ENCODE measurements at regions not wholly inside any gene's neighbourhood (a gene's known extent, or its start where the extent isn't known, plus 50 kb on each side); places are given as distances from the start of the nearest gene placed in this dataset.

- TF ChIP-seq, protein P1, sequence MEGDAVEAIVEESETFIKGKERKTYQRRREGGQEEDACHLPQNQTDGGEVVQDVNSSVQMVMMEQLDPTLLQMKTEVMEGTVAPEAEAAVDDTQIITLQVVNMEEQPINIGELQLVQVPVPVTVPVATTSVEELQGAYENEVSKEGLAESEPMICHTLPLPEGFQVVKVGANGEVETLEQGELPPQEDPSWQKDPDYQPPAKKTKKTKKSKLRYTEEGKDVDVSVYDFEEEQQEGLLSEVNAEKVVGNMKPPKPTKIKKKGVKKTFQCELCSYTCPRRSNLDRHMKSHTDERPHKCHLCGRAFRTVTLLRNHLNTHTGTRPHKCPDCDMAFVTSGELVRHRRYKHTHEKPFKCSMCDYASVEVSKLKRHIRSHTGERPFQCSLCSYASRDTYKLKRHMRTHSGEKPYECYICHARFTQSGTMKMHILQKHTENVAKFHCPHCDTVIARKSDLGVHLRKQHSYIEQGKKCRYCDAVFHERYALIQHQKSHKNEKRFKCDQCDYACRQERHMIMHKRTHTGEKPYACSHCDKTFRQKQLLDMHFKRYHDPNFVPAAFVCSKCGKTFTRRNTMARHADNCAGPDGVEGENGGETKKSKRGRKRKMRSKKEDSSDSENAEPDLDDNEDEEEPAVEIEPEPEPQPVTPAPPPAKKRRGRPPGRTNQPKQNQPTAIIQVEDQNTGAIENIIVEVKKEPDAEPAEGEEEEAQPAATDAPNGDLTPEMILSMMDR (IDR thresholded peaks at IDR 0.05), result no peak
- no peak for TF ChIP-seq POLR2AphosphoS5 (IDR thresholded peaks at IDR 0.05; ENCODE audit: low read depth, low read length)
- TF ChIP-seq SIN3A (IDR thresholded peaks at IDR 0.05; ENCODE audit: borderline replicate concordance, insufficient read depth, low read depth, low read length), result no peak
- TF ChIP-seq, protein P2, sequence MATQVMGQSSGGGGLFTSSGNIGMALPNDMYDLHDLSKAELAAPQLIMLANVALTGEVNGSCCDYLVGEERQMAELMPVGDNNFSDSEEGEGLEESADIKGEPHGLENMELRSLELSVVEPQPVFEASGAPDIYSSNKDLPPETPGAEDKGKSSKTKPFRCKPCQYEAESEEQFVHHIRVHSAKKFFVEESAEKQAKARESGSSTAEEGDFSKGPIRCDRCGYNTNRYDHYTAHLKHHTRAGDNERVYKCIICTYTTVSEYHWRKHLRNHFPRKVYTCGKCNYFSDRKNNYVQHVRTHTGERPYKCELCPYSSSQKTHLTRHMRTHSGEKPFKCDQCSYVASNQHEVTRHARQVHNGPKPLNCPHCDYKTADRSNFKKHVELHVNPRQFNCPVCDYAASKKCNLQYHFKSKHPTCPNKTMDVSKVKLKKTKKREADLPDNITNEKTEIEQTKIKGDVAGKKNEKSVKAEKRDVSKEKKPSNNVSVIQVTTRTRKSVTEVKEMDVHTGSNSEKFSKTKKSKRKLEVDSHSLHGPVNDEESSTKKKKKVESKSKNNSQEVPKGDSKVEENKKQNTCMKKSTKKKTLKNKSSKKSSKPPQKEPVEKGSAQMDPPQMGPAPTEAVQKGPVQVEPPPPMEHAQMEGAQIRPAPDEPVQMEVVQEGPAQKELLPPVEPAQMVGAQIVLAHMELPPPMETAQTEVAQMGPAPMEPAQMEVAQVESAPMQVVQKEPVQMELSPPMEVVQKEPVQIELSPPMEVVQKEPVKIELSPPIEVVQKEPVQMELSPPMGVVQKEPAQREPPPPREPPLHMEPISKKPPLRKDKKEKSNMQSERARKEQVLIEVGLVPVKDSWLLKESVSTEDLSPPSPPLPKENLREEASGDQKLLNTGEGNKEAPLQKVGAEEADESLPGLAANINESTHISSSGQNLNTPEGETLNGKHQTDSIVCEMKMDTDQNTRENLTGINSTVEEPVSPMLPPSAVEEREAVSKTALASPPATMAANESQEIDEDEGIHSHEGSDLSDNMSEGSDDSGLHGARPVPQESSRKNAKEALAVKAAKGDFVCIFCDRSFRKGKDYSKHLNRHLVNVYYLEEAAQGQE (IDR thresholded peaks at IDR 0.05; ENCODE audit: insufficient read depth in 1 of 2, low read depth in 2 of 2, low read length in 1 of 2), result no peak
Measured at GRCh38 chr15:101590785-101591184, 61.4 kb downstream of the TM2D3 start.
